Activated T-cell treated with anti-CD3 and anti-CD28 coated beads, Interleukin-2, amount 50 U/mL, for 4 hours (primary cell): ENCODE measurements at regions not wholly inside any gene's neighbourhood (a gene's known extent, or its start where the extent isn't known, plus 50 kb on each side); places are given as distances from the start of the nearest gene placed in this dataset.

Experiments
- ATAC-seq, 2 donors: fragments of 200-7000 bp; cut with Tn5 transposase; one replicate each; pipeline ENCODE4 v1.10.0; 2021
- DNase-seq: peaks from one replicate; pipeline ENCODE4 v3.0.0-alpha.2; 2020
- H3K27me3 Mint-ChIP-seq: one replicate; pipeline ENCODE4 v1.8.0; 2021; ENCODE audit warnings: low read depth, mixed read lengths
- H3K36me3 Mint-ChIP-seq: one replicate; pipeline ENCODE4 v1.8.0; 2022; ENCODE audit warnings: mixed read lengths; ENCODE audit not compliant: insufficient read depth
- H3K4me1 Mint-ChIP-seq: one replicate; pipeline ENCODE4 v1.8.0; 2021; ENCODE audit warnings: low read depth, mixed read lengths
- H3K4me3 Mint-ChIP-seq: one replicate; pipeline ENCODE4 v1.8.0; 2021; ENCODE audit warnings: mild to moderate bottlenecking, moderate library complexity, mixed read lengths
- H3K9me3 Mint-ChIP-seq: one replicate; pipeline ENCODE4 v1.8.0; 2021; ENCODE audit warnings: mixed read lengths

DNA sequence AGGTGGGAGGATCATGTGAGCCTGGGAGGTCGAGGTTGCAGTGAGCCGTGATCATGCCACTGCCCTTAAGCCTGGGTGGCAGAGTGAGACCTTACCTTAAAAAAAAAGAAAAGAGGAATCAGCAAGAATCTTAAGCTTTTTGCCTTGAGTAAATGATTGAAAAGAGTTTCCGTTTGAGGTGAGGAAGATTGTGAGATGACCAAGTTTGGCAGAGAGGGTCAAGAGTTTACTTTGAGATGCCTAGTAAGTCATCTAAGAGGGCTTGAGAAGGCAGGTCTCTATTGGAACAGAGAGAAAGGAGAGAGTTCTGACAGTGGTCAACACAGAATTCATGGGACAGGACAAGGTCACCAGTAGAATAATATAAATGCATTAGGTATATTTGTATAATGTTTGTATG lies 572.1 kb downstream of the TLE4 start:
- H3K9me3 Mint-ChIP-seq, result no peaks in the 10 kb centered on the region
- no peaks in the 10 kb centered on the region for H3K27me3 Mint-ChIP-seq
- no peak overlapping the region for H3K4me3 Mint-ChIP-seq
- ATAC-seq (no peak), DNase-seq (no peak)
- H3K36me3 Mint-ChIP-seq, result no peaks in the 10 kb centered on the region
- H3K4me1 Mint-ChIP-seq, result no peaks in the 10 kb centered on the region

DNA sequence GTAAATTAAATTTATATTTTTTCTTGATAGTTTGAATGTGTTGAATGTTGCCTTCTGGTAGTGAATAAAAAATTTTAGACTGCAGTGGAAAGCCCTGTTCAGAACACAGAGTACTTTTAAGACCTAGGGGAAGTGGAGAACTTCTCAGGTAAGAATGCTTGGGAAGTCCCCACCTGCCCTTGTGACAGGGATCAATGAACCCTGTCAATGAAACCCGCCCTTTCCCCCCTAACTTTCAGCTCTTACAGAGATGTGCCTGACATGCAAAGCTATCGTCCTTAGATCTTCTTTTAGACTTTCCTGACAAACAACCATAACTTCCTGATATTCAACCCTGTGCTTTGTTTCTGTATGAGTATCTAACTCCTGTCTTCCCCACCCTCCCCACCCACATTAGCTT lies 562.7 kb downstream of the TLE4 start:
- no peaks in the 10 kb centered on the region for H3K36me3 Mint-ChIP-seq
- DNase-seq, result no peak
- ATAC-seq, result no peak
- H3K4me3 Mint-ChIP-seq, result no peak overlapping the region
- H3K27me3 Mint-ChIP-seq, result no peaks in the 10 kb centered on the region
- no peaks in the 10 kb centered on the region for H3K4me1 Mint-ChIP-seq
- no peaks in the 10 kb centered on the region for H3K9me3 Mint-ChIP-seq

DNA sequence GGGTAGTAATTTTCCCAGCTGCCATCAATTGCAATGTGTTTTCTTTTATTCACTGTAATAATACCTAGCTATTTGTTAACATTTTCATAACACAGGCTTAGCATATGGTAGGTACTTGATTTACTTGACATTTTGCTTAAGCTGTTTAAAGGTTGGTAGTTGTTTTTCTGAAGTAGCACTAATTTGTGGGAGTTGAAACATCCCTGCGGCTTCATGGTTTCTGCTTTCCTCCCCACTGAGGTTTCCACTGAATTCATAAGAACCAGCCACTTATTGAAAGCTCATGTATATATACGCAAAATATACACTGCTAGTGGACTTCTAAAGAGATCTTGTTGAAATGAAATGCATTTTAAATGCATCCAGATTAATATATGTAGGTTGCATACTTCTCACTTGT lies 559.9 kb downstream of the TLE4 start:
- H3K36me3 Mint-ChIP-seq, result no peaks in the 10 kb centered on the region
- no peaks in the 10 kb centered on the region for H3K9me3 Mint-ChIP-seq
- ATAC-seq (no peak), DNase-seq (no peak)
- no peaks in the 10 kb centered on the region for H3K4me1 Mint-ChIP-seq
- H3K4me3 Mint-ChIP-seq, result no peak overlapping the region
- H3K27me3 Mint-ChIP-seq, result no peaks in the 10 kb centered on the region

GRCh38 chr9:80127920-80128319 lies 556.2 kb downstream of the TLE4 start:
- no peaks in the 10 kb centered on the region for H3K9me3 Mint-ChIP-seq
- no peaks in the 10 kb centered on the region for H3K36me3 Mint-ChIP-seq
- H3K27me3 Mint-ChIP-seq, result no peaks in the 10 kb centered on the region
- ATAC-seq, result no peak
- H3K4me3 Mint-ChIP-seq, result no peak overlapping the region
- no peak for DNase-seq
- H3K4me1 Mint-ChIP-seq, result no peaks in the 10 kb centered on the region

DNA sequence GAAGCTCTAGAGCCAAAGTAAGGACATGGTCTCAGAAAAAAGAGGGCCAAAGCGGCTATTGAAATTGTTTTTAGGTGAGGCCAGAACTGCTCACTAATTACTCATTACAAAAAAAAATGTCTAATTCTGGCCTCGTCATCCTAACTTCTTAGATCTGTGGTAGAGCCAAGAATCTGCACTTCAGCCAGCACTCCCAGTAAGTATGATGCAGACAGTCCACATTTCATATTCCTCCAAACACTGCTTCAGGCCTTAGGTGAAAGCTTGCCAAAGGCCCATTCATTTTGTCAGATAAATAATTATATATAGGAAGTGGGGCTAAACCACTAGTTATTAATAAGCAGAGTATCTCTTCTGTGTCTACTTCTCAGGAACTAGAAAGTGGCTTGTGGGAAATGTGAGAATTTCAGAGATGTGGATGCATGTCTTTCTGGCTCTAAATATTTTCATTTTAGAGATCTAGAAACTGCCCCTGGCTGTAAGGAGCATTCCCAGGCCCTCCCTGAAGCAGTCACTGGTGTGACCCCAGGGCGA lies 554.0 kb downstream of the TLE4 start:
- Mint-ChIP-seq H3K9me3 (no peaks in the 10 kb centered on the region), H3K4me3 (no peak overlapping the region), H3K36me3 (no peaks in the 10 kb centered on the region), H3K4me1 (no peaks in the 10 kb centered on the region), H3K27me3 (no peaks in the 10 kb centered on the region)
- DNase-seq, result no peak
- ATAC-seq, result no peak

DNA sequence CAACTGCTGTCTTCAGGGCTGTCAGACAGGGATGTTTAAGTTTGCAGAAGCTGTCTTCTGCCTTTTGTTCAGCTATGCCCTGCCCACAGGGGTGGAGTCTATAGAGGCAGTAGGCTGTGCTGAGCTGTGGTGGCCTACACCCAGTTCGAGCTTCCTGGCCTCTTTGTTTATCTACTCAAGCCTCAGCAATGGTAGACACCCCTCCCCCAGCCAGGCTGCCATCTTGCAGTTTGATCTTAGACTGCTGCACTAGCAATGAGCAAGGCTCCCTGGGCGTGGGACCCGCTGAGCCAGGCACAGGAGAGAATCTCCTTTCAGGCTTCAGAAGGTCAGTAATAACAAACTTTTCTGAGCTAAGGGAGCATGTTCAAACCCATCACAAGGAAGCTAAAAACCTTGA lies 545.3 kb downstream of the TLE4 start:
- Mint-ChIP-seq H3K27me3 (peaks cover 3% of the 10 kb centered on the region), H3K4me1 (no peaks in the 10 kb centered on the region), H3K36me3 (no peaks in the 10 kb centered on the region), H3K9me3 (peaks cover 5% of the 10 kb centered on the region), H3K4me3 (no peak overlapping the region)
- ATAC-seq, result no peak
- no peak for DNase-seq

- H3K27me3 Mint-ChIP-seq, result peaks cover 3% of the 10 kb centered on the region
- peaks cover 5% of the 10 kb centered on the region for H3K9me3 Mint-ChIP-seq
- H3K4me1 Mint-ChIP-seq, result no peaks in the 10 kb centered on the region
- ATAC-seq (no peak), DNase-seq (no peak)
- no peak overlapping the region for H3K4me3 Mint-ChIP-seq
- no peaks in the 10 kb centered on the region for H3K36me3 Mint-ChIP-seq
Measured at GRCh38 chr9:80114241-80114640, 542.5 kb downstream of the TLE4 start.

- ATAC-seq (no peak), DNase-seq (no peak)
- no peaks in the 10 kb centered on the region for H3K9me3 Mint-ChIP-seq
- no peaks in the 10 kb centered on the region for H3K27me3 Mint-ChIP-seq
- no peak overlapping the region for H3K4me3 Mint-ChIP-seq
- H3K4me1 Mint-ChIP-seq, result no peaks in the 10 kb centered on the region
- no peaks in the 10 kb centered on the region for H3K36me3 Mint-ChIP-seq
Measured at GRCh38 chr9:80107931-80108660, 536.3 kb downstream of the TLE4 start.

GRCh38 chr9:80097476-80097875 lies 525.7 kb downstream of the TLE4 start:
- no peak for ATAC-seq

GRCh38 chr9:80094176-80094771 lies 522.5 kb downstream of the TLE4 start:
- DNase-seq (no peak), ATAC-seq (no peak)
- H3K9me3 Mint-ChIP-seq, result peaks cover 3% of the 10 kb centered on the region
- no peaks in the 10 kb centered on the region for H3K27me3 Mint-ChIP-seq
- no peaks in the 10 kb centered on the region for H3K36me3 Mint-ChIP-seq
- H3K4me3 Mint-ChIP-seq, result no peak overlapping the region
- no peaks in the 10 kb centered on the region for H3K4me1 Mint-ChIP-seq

More at GRCh38 chr9:80097476-80097875, 525.7 kb downstream of the TLE4 start:
- no peaks in the 10 kb centered on the region for H3K27me3 Mint-ChIP-seq
- no peak for DNase-seq
- H3K9me3 Mint-ChIP-seq, result peaks cover 3% of the 10 kb centered on the region
- H3K4me1 Mint-ChIP-seq, result no peaks in the 10 kb centered on the region
- H3K36me3 Mint-ChIP-seq, result no peaks in the 10 kb centered on the region
- H3K4me3 Mint-ChIP-seq, result no peak overlapping the region

DNA sequence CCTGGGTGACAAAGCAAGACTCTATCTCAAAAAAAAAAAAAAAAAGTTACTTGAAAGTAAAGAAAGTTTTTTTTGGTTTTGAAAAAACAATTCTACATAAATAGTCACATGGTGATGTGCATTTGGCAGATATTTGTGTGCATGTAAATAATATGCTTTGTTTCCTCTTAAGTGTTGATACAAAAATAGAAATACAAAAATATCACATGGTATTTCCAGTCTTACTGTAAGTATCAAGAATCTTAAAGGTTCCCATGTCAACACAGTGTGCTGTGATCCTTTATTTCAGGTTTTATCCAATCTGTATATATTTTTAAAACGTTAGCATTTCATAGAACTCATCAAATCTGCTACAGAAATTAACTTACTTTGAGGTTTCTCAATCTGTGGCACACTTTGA lies 521.9 kb downstream of the TLE4 start:
- no peak for DNase-seq
- Mint-ChIP-seq H3K4me1 (no peaks in the 10 kb centered on the region), H3K9me3 (peaks cover 3% of the 10 kb centered on the region), H3K4me3 (no peak overlapping the region), H3K36me3 (no peaks in the 10 kb centered on the region), H3K27me3 (no peaks in the 10 kb centered on the region)
- ATAC-seq, result no peak

DNA sequence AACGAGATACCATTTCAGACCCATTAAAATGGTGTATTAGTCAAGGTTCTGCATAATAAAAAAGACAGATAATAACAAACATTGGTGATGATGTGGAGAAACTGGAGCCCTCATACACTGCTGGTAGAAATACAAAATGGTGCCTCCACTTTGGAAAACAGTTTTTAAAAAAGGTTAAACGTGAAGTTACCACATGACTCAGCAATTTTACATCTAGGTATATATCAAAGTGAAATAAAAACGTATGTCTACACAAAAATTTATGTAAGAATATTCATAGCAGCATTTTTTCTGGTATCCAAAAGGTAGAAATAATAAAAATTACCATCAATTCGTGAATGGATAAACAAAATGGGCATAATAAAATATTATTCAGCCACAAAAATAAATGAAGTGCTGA lies 519.8 kb downstream of the TLE4 start:
- no peaks in the 10 kb centered on the region for H3K27me3 Mint-ChIP-seq
- H3K4me1 Mint-ChIP-seq, result peaks cover 1% of the 10 kb centered on the region
- H3K9me3 Mint-ChIP-seq, result peaks cover 3% of the 10 kb centered on the region
- ATAC-seq, result no peak
- no peak for DNase-seq
- H3K4me3 Mint-ChIP-seq, result no peak overlapping the region
- no peaks in the 10 kb centered on the region for H3K36me3 Mint-ChIP-seq

DNA sequence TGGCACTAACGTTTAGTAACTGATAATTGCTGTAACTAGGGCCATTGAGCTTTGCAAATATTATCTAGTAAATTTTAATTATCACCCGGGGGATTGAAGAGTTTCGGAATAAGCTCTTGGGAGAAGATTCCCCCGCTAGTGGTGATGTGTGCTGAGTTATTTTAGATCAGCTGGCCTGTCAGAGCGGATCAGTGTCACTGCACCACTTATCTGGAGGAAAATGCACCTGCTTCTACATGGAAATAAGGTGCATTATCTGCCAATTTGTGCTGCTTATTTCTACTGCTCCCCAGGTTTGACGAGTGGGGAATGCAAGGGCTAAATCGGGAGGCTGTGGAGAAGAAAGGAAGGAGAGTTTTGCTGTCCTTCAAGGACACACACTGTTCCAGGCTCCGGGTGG lies 518.6 kb downstream of the TLE4 start:
- no peaks in the 10 kb centered on the region for H3K27me3 Mint-ChIP-seq

DNA sequence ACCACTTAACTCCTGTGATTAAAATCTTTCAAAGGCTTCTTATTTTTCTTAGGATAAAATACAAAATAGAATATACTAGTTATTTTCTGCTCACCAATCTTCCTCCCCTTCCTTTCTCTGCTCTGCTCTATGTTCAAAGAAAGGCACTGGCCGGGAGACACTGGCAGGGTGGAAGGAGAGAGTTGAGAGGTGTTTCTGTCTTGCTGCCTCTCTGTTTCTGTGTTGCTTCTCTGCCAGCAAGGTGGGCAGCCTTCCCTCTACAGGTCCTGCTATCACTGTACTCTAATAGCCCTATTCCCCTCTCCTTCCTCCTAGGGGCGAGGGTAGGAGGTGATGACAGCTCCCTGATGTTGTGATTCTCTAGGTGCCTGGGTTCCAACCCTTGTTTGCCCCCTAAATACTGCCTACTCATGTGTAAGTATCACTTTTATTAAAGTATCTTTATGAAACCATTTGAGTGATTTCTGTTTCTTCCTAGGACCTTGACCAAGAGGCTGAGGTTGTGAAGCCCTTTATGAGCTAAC lies 515.1 kb downstream of the TLE4 start:
- H3K36me3 Mint-ChIP-seq, result no peaks in the 10 kb centered on the region

More for the DNA sequence above, 518.6 kb downstream of the TLE4 start:
- ATAC-seq, result no peak
- peaks cover under 1% of the 10 kb centered on the region for H3K9me3 Mint-ChIP-seq
- no peak for DNase-seq
- H3K4me1 Mint-ChIP-seq, result peaks cover 1% of the 10 kb centered on the region
- no peaks in the 10 kb centered on the region for H3K36me3 Mint-ChIP-seq
- H3K4me3 Mint-ChIP-seq, result no peak overlapping the region

DNA sequence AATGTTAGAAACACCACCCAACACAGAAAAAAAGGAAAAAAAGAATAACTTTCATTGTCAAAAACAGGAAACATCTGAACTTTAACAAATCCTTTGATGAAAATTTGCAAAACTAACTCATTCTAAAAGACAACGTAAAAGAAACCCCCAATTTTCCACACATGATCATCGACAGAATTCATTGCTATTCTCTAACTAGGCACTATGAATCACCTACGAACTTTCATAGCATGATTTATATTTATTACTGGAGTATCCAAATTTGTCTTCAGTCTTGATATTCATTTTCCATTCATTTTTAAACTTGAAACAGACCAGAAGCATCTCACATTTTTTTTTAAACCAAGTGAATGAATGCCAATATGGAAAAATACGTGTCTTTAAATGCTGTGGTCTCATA lies 514.6 kb downstream of the TLE4 start:
- no peaks in the 10 kb centered on the region for H3K27me3 Mint-ChIP-seq
- H3K4me1 Mint-ChIP-seq, result peaks cover 1% of the 10 kb centered on the region
- no peak for DNase-seq
- no peak overlapping the region for H3K4me3 Mint-ChIP-seq
- no peaks in the 10 kb centered on the region for H3K36me3 Mint-ChIP-seq
- H3K9me3 Mint-ChIP-seq, result no peaks in the 10 kb centered on the region
- ATAC-seq, result no peak

More for the DNA sequence above, 515.1 kb downstream of the TLE4 start:
- H3K9me3 Mint-ChIP-seq, result no peaks in the 10 kb centered on the region
- ATAC-seq (no peak), DNase-seq (no peak)
- H3K4me3 Mint-ChIP-seq, result no peak overlapping the region
- H3K4me1 Mint-ChIP-seq, result peaks cover 1% of the 10 kb centered on the region
- no peaks in the 10 kb centered on the region for H3K27me3 Mint-ChIP-seq
